HFF-Myc (cell line): ENCODE measurements at regions not wholly inside any gene's neighbourhood (a gene's known extent, or its start where the extent isn't known, plus 50 kb on each side); places are given as distances from the start of the nearest gene placed in this dataset.
A peak's percentile ranks its signal among the peaks of the same experiment; 100 is the strongest.

Experiments
- DNase-seq: peaks from one replicate; pipeline ENCODE4 v3.0.0-alpha.2; 2011; ENCODE audit warnings: low read depth; ENCODE audit errors: extremely low read depth
- H3K4me3 ChIP-seq: replicated peaks from 2 replicates; pipeline ENCODE4 v1.5.1; 2011; ENCODE audit warnings: low read depth, mild to moderate bottlenecking, control low read depth, low read length
- TF ChIP-seq, protein P1 (sequence below): IDR thresholded peaks from 2 replicates; pipeline ENCODE4 v1.5.1; 2012; ENCODE audit warnings: mild to moderate bottlenecking, low read depth, low read length, control low read depth; ENCODE audit errors: missing control alignments

DNA sequence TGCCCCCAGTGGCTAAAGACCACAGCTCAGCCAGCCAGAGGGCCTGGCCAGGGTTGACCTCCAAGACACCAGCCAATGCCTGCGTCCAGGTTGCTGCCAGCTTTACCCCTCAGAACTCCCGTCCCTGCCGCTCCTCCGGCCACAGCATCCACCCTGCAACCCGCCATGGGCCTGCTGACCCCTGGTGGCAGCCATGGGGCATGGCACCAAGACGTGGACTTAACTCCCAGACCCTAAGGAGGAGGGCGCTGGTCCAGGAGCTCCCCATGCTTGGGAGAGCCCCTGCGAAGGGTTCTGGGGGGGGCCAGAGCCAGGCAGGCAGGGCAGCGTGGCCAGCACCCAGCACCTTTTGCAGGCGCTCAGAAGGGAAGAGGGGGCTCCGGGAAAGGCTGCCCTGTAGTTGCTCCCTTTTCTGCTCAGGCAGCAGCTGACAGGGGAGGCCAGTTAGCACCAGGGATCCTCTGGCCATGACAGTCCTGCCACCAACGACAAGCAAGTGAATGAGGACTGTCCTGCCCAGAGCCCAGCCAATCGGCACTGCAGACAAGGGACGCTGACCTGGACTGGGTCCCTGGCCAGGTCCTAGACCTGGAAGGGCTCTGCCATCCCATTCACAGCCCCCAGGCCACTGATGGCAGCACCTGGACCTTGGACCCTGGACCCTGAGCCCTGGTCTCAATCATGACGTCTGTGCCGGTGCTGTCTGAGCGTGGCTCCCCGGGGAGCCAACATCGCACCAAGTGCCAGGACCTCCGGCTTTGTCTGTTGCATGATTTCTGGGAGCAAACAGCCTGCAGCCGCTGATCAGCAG lies 246.2 kb downstream of the NPHP4 start:
- DNase-seq: no peak
- no peak overlapping the region for H3K4me3 ChIP-seq
- TF ChIP-seq, protein P1, sequence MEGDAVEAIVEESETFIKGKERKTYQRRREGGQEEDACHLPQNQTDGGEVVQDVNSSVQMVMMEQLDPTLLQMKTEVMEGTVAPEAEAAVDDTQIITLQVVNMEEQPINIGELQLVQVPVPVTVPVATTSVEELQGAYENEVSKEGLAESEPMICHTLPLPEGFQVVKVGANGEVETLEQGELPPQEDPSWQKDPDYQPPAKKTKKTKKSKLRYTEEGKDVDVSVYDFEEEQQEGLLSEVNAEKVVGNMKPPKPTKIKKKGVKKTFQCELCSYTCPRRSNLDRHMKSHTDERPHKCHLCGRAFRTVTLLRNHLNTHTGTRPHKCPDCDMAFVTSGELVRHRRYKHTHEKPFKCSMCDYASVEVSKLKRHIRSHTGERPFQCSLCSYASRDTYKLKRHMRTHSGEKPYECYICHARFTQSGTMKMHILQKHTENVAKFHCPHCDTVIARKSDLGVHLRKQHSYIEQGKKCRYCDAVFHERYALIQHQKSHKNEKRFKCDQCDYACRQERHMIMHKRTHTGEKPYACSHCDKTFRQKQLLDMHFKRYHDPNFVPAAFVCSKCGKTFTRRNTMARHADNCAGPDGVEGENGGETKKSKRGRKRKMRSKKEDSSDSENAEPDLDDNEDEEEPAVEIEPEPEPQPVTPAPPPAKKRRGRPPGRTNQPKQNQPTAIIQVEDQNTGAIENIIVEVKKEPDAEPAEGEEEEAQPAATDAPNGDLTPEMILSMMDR: peak; percentile 56

DNA sequence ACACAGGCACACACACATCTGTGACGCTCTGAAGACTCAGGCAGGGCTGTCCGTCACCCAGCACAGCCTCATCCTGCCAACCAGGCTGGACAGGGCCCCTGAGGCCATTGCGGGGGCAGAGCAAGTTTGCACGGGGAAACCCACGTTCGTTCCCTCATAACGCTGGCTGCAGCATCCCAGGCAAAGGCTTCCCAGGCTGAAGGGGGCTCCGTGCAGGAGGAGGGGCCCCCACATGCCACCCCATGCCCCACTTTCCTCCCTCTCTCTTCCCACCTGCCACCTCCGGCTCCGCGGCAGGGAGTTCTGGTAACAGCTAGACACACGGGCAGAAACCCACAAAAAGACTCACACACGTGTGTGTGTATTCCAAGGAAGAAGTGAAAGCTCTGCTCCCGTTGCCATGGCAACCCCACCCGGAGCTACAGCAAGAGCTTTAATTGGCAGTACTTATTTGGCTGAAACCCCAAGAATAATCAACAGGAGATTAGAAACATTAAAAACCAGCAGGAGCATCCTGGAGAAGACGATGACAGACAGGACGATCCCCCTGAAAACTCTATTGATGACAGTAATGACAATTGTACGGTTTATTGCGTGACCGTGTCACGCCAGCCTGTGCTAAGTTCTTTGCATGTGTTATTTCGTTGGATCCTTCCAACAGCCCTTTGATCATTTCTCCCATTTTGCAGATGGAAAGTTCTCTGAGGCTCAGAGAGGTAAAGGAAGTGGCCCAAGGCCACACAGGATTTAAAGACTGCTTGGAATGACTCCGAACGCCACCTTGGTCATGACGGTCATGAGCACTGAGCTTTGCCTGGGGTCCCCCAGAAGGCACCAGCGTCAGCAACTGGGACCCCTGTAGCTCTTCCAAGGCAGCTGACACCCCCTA lies 247.1 kb downstream of the NPHP4 start:
- no peak for DNase-seq
- TF ChIP-seq, protein P1: no peak
- H3K4me3 ChIP-seq: no peak overlapping the region

DNA sequence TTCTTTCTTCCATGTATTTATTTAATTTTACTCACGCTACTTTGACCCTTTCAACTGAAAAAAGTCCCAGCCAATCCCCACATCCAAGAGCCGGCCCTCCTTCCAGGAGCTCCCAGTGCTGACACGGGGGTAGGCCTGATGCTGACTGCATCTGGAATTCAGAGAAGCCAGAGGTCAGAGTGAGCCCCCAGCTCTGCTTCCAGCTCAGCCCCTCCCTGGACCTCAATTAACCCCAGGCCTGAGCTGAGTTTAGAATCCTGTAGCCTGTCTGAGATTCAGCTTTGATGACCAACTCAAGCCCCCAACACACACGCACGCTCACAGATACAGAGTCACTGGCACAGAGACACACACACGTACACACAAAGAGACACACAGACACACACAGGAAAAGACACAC lies 247.9 kb downstream of the NPHP4 start:
- TF ChIP-seq, protein P1: no peak
- DNase-seq: no peak
- H3K4me3 ChIP-seq: no peak overlapping the region

DNA sequence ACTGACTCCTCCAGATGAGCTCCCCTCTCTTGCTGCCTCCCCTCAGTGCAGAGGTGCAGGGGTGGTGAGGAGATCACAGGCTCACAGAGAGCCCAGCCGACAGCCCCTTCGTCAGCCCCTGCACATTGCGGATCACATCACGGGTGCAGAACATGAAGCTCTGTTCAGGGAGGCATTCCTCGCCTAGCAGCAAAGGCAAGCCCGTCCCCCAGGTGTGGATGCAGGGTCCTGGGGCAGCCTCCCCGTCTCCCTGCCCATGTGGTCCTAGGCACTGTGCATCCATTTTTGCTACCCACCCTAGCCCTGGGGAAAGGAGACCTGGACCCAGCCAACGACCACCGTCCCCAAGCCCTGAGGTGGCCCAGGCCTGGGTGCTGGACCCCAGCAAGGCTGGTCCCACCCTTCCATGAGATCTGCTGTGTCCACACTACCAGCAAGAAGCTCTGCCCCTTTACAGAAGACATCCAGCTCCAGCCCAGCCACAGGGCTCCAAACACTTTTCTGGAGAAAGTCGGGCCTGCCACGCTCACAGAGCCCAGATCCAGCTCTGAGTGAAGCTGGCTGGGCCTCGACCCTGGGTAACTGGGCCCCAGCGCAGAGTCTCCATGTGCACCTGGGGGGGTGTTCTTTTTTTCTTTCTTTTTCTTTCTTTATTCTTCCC lies 248.7 kb downstream of the NPHP4 start:
- DNase-seq: no peak
- H3K4me3 ChIP-seq: no peak overlapping the region
- TF ChIP-seq, protein P1: no peak

DNA sequence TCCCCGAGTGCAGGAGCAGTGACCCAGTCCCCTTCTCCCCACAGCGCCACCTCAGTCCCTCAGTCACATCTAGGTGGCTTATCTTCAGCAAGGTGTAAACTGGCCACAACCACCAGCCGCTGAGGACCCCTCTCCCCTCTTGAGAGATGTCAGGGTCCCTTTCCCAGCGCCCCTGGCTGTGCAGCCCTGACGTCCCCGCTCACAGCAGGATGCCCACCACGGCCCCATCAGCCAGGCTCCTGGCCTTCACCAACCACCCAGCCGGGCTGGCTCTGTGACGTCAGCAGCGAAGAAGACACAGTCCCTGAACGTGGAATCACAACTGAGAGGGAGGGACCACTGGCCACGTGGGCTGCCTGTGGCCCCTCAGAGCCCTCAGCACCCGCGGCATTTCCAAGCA lies 249.4 kb downstream of the NPHP4 start:
- TF ChIP-seq, protein P1: no peak
- H3K4me3 ChIP-seq: no peak overlapping the region
- no peak for DNase-seq

DNA sequence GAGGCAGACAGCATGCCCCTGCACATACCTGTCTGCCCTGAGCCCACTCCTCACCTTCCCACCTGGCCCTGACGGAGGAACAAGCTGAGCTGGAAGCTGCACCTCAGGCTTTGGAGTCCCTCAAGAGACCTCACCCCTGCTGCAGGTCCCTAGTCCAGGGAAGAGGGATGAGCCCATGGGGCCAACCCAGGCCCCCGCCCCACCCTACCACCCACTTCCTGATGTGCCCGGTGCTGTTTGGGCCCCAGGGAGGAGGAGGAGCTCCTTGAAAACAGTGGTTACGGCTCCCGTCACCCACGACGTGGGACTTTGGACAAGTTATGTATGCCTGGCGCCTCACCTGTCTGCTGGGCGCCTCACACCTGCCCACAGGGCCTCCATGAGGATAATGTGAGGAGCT lies 250.2 kb downstream of the NPHP4 start:
- no peak overlapping the region for H3K4me3 ChIP-seq

More for the DNA sequence above, 250.2 kb downstream of the NPHP4 start:
- DNase-seq: no peak
- TF ChIP-seq, protein P1: no peak
